Kidney (tissue), 13 donors: ENCODE measurements at regions not wholly inside any gene's neighbourhood (a gene's known extent, or its start where the extent isn't known, plus 50 kb on each side); places are given as distances from the start of the nearest gene placed in this dataset.

ENCODE experiments used
- DNase-seq, 5 donors: peaks; one replicate each; pipeline ENCODE4 v3.0.0-alpha.2; 2013 to 2020
- FAIRE-seq: peaks from 2 replicates; lab custom pipeline; 2012; peaks lifted over from hg19 to GRCh38; lab: Jason Lieb, UNC
- H3K27ac ChIP-seq, 2 donors: one replicate each; pipeline ENCODE4 v1.7.0; 2013; ENCODE audit warnings: low read depth in 2 of 2, low read length in 2 of 2, inconsistent platforms in 1 of 2
- H3K27me3 ChIP-seq: one replicate; pipeline ENCODE4 v1.7.1; 2013; ENCODE audit warnings: low read length, inconsistent platforms; ENCODE audit not compliant: control insufficient read depth, insufficient read depth
- H3K36me3 ChIP-seq, 3 donors: one replicate each; pipeline versions ENCODE4 v1.7.0 to v1.7.1; 2013; ENCODE audit warnings: low read length in 3 of 3, control low read depth in 1 of 3, inconsistent platforms in 1 of 3; ENCODE audit not compliant: insufficient read depth in 3 of 3, control insufficient read depth in 2 of 3
- H3K4me1 ChIP-seq, 3 donors: one replicate each; pipeline versions ENCODE4 v1.7.0 to v1.7.1; 2013; ENCODE audit warnings: low read length in 3 of 3, inconsistent platforms in 1 of 3, low read depth in 1 of 3; ENCODE audit not compliant: control insufficient read depth in 2 of 3, insufficient read depth in 2 of 3
- H3K4me3 ChIP-seq, 3 donors: one replicate each; pipeline versions ENCODE4 v1.7.0 to v1.8.1; 2013; ENCODE audit warnings: low read length in 3 of 3, control low read depth in 1 of 3, inconsistent platforms in 1 of 3
- H3K9ac ChIP-seq, 3 donors: one replicate each; pipeline versions ENCODE4 v1.7.0 to v1.7.1; 2013; ENCODE audit warnings: low read length in 3 of 3, control low read depth in 1 of 3, inconsistent platforms in 1 of 3
- H3K9me3 ChIP-seq, 3 donors: one replicate each; pipeline versions ENCODE4 v1.7.0 to v1.7.1; 2013; ENCODE audit warnings: low read length in 3 of 3, control low read depth in 1 of 3, inconsistent platforms in 1 of 3; ENCODE audit not compliant: control insufficient read depth in 2 of 3, insufficient read depth in 1 of 3
- CTCF ChIP-seq: IDR thresholded peaks from 3 replicates; pipeline ENCODE4 v1.5.1; 2012; ENCODE audit warnings: mild to moderate bottlenecking, moderate library complexity, borderline replicate concordance; ENCODE audit not compliant: insufficient read depth; ENCODE audit errors: extremely low read depth
- intact Hi-C: fragments of 100-400 bp; cut with DNase I; formaldehyde crosslinking; loops from one replicate; pipeline ENCODE4 v1.11.1; 2022
- donor health status: control.
- donor health status: control.
- donor health status: control.
- donor health status: control.
- donor health status: control.
- donor health status: DM: yes; HTN: yes; CAD: no.
- donor health status: Normal renal cell carcinoma (clear cell type).

- Histone ChIP-seq H3K36me3 (no peaks in the 10 kb centered on the region), H3K4me1 (no peaks in the 10 kb centered on the region), H3K27me3 (no peaks in the 10 kb centered on the region), H3K4me3 (no peak overlapping the region), H3K27ac (no peak overlapping the region), H3K9me3 (peaks cover 0 to 1% (median 0%) of the 10 kb centered on the region in 3 donors), H3K9ac (no peak overlapping the region)
- DNase-seq (no peak), FAIRE-seq (no peak)
- intact Hi-C loops: no loop called here
- TF ChIP-seq CTCF: no peak
Measured at GRCh38 chr6:47366335-47366890, 56.7 kb upstream of the TNFRSF21 start.

GRCh38 chr6:47371139-47371869 lies 61.6 kb upstream of the TNFRSF21 start:
- intact Hi-C loops: no loop called here
- H3K4me3 ChIP-seq: no peak overlapping the region
- no peaks in the 10 kb centered on the region for H3K27me3 ChIP-seq
- H3K9me3 ChIP-seq: peaks cover 0 to 1% (median 0%) of the 10 kb centered on the region in 3 donors
- no peaks in the 10 kb centered on the region for H3K4me1 ChIP-seq
- no peak overlapping the region for H3K27ac ChIP-seq
- no peak for DNase-seq
- TF ChIP-seq CTCF: no peak
- H3K9ac ChIP-seq: no peak overlapping the region
- no peaks in the 10 kb centered on the region for H3K36me3 ChIP-seq
- no peak for FAIRE-seq

- no peak overlapping the region for H3K9ac ChIP-seq
- H3K36me3 ChIP-seq: no peaks in the 10 kb centered on the region
- peaks cover 0 to 1% (median 0%) of the 10 kb centered on the region in 3 donors for H3K9me3 ChIP-seq
- no peak for FAIRE-seq
- H3K27ac ChIP-seq: no peak overlapping the region
- intact Hi-C loops: no loop called here
- no peak for TF ChIP-seq CTCF
- no peaks in the 10 kb centered on the region for H3K27me3 ChIP-seq
- H3K4me1 ChIP-seq: no peaks in the 10 kb centered on the region
- no peak for DNase-seq
- H3K4me3 ChIP-seq: no peak overlapping the region
Measured at GRCh38 chr6:47371870-47372255, 62.2 kb upstream of the TNFRSF21 start.

- DNase-seq (no peak), FAIRE-seq (no peak)
- H3K27ac ChIP-seq: no peak overlapping the region
- no peak for TF ChIP-seq CTCF
- H3K9ac ChIP-seq: no peak overlapping the region
- H3K4me1 ChIP-seq: no peaks in the 10 kb centered on the region
- H3K9me3 ChIP-seq: peaks cover 0 to 1% (median 0%) of the 10 kb centered on the region in 3 donors
- no peak overlapping the region for H3K4me3 ChIP-seq
- intact Hi-C loops: no loop called here
- no peaks in the 10 kb centered on the region for H3K27me3 ChIP-seq
- H3K36me3 ChIP-seq: no peaks in the 10 kb centered on the region
Measured at GRCh38 chr6:47372318-47372717, 62.6 kb upstream of the TNFRSF21 start.
